Activated CD4-positive, alpha-beta memory T cell treated with anti-CD3 and anti-CD28 coated beads, Interleukin-2, amount 10 ng/mL, durations not matched to agents 7 days and 5 days (primary cell): ENCODE measurements at regions not wholly inside any gene's neighbourhood (a gene's known extent, or its start where the extent isn't known, plus 50 kb on each side); places are given as distances from the start of the nearest gene placed in this dataset.
"Not testable (repeated sequence)": the region's sequence is repeated elsewhere in the genome, so short reads cannot be mapped to it uniquely, and the experiment has no call there.

Source experiments
- CTCF ChIA-PET: fragments of 350-600 bp; sonication (Branson Sonifier 250); formaldehyde crosslinking; loops from one replicate; lab custom pipeline; 2021; ENCODE audit warnings: antibody characterized with exemption, inconsistent platforms; lab: Charles Lee
- POLR2A ChIA-PET: fragments of 350-600 bp; sonication (Branson Sonifier 250); formaldehyde crosslinking; loops from one replicate; lab custom pipeline; 2021; ENCODE audit warnings: antibody characterized with exemption; lab: Charles Lee
- DNase-seq: peaks from one replicate; pipeline ENCODE4 v3.0.0-alpha.2; 2020
- H3K27ac Mint-ChIP-seq: one replicate; pipeline ENCODE4 v1.8.0; 2021; ENCODE audit warnings: mild to moderate bottlenecking, mixed read lengths
- H3K27me3 Mint-ChIP-seq: one replicate; pipeline ENCODE4 v1.8.0; 2021; ENCODE audit warnings: mixed read lengths
- H3K36me3 Mint-ChIP-seq: one replicate; pipeline ENCODE4 v1.8.0; 2021; ENCODE audit warnings: low read depth, mixed read lengths
- H3K4me1 Mint-ChIP-seq: one replicate; pipeline ENCODE4 v1.8.0; 2021; ENCODE audit warnings: mixed read lengths
- H3K4me3 Mint-ChIP-seq: one replicate; pipeline ENCODE4 v1.8.0; 2021; ENCODE audit warnings: mild to moderate bottlenecking, mixed read lengths
- H3K9me3 Mint-ChIP-seq: one replicate; pipeline ENCODE4 v1.8.0; 2021; ENCODE audit warnings: mixed read lengths

DNA sequence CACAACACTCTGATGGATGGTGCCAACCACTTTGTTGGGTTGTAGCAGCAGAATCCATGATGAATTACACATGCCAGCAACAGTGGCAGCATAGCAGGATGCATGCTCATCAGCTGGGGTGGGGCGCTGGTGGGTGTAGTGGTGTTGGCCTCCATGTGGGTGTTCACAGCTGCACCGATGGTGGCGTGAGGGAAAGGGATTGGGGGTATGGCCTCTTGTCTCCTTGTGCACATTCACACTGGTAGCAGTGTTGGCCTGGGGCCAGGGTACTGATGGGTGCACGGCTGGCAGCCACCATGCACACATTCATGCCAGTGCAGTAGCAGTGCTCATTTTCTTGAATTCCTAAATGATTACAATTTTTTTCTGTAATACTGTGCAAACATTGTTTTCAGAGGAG, 2748.8 kb upstream of the PCDH20 start:
- no peaks in the 10 kb centered on the region for H3K4me1 Mint-ChIP-seq
- no peak overlapping the region for H3K4me3 Mint-ChIP-seq
- H3K36me3 Mint-ChIP-seq, result no peaks in the 10 kb centered on the region
- no peaks in the 10 kb centered on the region for H3K27me3 Mint-ChIP-seq
- DNase-seq, result no peak
- ChIA-PET CTCF (no interaction called here), POLR2A (no interaction called here)
- H3K27ac Mint-ChIP-seq, result no peak overlapping the region
- H3K9me3 Mint-ChIP-seq, result peaks cover 3% of the 10 kb centered on the region

DNA sequence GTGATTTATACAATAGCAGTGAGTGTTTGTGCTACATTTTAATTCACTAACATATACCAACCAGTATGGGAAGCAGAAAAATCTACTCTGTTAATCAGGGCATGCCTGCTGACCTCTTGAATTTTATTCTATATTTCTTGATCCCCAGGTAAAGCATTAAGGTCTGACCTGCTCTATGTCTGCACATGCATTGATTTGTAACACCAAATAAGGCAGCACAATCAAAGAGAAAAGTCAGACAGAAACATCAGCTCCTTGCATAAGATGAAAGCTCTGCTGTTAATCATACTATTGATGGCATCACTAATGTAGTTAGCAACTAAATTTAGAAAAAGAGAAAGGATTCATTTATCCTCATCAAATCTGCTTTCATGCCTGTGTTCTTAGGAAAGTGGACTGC, 2744.8 kb upstream of the PCDH20 start:
- Mint-ChIP-seq H3K4me3 (no peak overlapping the region), H3K9me3 (peaks cover 5% of the 10 kb centered on the region), H3K27ac (no peak overlapping the region), H3K4me1 (no peaks in the 10 kb centered on the region), H3K36me3 (no peaks in the 10 kb centered on the region), H3K27me3 (no peaks in the 10 kb centered on the region)
- ChIA-PET POLR2A (no interaction called here), CTCF (no interaction called here)
- DNase-seq, result no peak

DNA sequence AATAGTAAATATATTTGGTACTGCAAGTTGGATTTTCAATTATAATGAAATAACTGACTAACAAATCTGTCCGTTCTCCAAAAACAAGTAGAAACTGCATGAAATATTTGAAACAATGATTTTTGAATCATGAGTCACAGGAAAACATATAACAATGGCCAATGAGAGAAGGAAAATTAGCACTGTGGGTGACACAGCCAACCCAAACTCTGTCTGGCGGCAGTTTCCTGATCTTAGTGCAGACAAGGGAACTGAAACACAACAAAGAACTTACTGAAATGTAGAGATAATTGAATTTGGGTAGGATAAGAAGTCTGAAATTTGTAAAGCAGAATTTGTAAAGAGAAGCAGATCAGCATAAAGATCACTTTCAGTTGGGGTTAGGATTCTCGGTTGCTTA, 2743.3 kb upstream of the PCDH20 start:
- H3K36me3 Mint-ChIP-seq, result no peaks in the 10 kb centered on the region
- H3K27ac Mint-ChIP-seq, result no peak overlapping the region

DNA sequence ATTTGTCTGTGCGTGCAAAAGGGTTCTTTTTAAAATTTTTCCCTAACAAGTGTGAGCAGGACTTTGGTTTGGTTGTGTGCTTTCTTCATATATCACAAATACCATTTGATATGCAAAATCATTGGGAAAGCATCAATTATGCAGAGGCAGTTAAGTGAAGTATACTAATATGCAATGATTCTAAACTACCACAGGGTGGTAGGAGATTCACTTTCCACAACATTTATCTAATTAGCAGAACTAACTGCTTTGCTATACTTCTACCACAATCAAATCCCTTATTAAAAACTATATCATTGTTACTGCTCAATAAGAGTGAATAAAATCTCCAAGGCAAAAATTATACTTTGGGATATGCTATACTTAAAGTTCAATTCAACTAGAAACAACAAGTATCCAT, 2738.9 kb upstream of the PCDH20 start:
- POLR2A ChIA-PET, result no interaction called here
- CTCF ChIA-PET, result no interaction called here
- Mint-ChIP-seq H3K27ac (no peak overlapping the region), H3K36me3 (no peaks in the 10 kb centered on the region), H3K27me3 (no peaks in the 10 kb centered on the region), H3K4me3 (no peak overlapping the region), H3K4me1 (no peaks in the 10 kb centered on the region), H3K9me3 (peaks cover 8% of the 10 kb centered on the region)
- DNase-seq, result no peak

More for the DNA sequence above, 2743.3 kb upstream of the PCDH20 start:
- H3K9me3 Mint-ChIP-seq, result peaks cover 5% of the 10 kb centered on the region
- no peaks in the 10 kb centered on the region for H3K4me1 Mint-ChIP-seq
- no peak for DNase-seq
- no peak overlapping the region for H3K4me3 Mint-ChIP-seq
- H3K27me3 Mint-ChIP-seq, result no peaks in the 10 kb centered on the region
- CTCF ChIA-PET, result no interaction called here
- POLR2A ChIA-PET, result no interaction called here

DNA sequence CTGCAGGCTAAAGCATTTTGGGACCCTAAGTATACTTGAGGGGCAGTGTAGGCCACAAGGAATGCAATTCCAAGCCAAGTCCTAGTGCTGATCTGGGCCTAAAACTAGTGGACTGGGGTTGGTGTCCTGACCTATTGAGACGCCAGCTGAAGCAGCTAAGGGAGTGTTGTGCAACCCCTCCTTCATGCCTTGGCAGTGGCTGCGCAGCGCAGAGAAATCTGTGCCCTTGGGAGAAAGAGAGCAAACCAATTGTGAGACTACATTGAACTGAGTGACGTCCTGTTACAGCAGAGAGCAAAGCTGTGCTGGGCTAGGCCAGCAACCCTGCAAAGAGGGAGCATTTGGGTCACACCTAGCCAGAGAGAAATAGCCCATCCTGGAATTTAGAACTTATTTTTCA, 2715.0 kb upstream of the PCDH20 start:
- Mint-ChIP-seq H3K27me3 (no peaks in the 10 kb centered on the region), H3K4me1 (no peaks in the 10 kb centered on the region), H3K27ac (no peak overlapping the region), H3K36me3 (no peaks in the 10 kb centered on the region), H3K9me3 (peaks cover 6% of the 10 kb centered on the region), H3K4me3 (no peak overlapping the region)
- CTCF ChIA-PET, result no interaction called here
- no peak for DNase-seq
- POLR2A ChIA-PET, result no interaction called here

DNA sequence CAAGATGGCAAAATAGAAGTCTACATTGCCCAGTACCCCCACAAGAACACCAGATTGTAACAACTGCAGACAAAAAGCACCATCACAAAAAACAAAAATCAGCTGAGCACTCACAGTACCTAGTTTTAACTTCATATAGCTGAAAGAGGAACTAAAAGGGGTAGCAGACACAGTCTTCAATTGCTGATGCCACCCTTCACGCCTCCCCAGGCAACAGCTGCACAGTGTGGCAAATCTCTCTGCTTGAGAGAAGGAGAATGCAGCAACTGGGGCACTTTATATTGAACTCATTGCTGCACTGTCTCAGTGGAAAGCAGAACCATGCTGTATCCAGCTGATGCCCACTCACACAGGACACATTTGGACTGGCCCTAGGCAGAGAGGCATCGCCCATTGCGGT, 2714.5 kb upstream of the PCDH20 start:
- no peak for DNase-seq
- ChIA-PET CTCF (no interaction called here), POLR2A (no interaction called here)
- Mint-ChIP-seq H3K4me1 (no peaks in the 10 kb centered on the region), H3K27ac (no peak overlapping the region), H3K27me3 (no peaks in the 10 kb centered on the region), H3K36me3 (no peaks in the 10 kb centered on the region), H3K4me3 (no peak overlapping the region), H3K9me3 (peaks cover 6% of the 10 kb centered on the region)

DNA sequence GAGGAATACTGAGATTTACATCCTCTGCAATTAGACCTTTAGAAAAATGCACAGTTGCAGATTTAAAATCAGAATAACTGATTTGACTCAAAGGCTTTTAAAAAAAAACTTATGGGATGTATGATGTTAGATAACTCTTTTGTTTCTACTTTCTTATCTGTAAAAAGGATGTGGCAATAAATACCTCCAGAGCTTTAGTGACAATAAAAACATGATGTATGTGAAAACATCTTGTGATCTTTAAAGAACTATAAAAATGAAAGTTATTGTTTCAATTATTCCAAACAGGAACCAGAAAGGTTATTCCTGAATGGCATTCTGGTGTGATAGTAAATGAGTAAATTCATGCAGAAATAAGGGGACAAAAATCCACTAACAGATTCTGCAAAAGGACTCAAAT, 2712.2 kb upstream of the PCDH20 start:
- DNase-seq, result no peak
- H3K27ac Mint-ChIP-seq, result no peak overlapping the region
- H3K9me3 Mint-ChIP-seq, result no peaks in the 10 kb centered on the region
- no peaks in the 10 kb centered on the region for H3K36me3 Mint-ChIP-seq
- POLR2A ChIA-PET, result no interaction called here
- no peak overlapping the region for H3K4me3 Mint-ChIP-seq
- H3K4me1 Mint-ChIP-seq, result no peaks in the 10 kb centered on the region
- no peaks in the 10 kb centered on the region for H3K27me3 Mint-ChIP-seq
- CTCF ChIA-PET, result no interaction called here

DNA sequence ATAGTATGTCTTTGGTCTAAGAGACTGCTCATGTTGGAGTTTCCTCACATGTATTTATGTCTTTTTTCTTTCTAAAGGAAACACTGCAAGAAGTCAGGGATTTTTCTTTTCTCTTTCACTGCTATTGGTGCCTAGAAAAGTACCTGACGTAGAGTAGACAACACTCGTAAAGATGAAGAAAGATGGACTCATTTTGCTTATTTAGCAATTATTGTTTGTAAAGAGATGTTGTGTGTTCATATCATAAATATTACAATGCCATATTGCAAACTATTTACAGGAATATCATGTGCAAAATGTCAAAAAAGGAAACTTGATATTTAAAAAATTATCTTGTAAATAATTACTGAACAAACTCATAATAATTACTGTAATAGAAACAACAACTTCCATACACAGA, 2711.5 kb upstream of the PCDH20 start:
- no peaks in the 10 kb centered on the region for H3K27me3 Mint-ChIP-seq
- H3K27ac Mint-ChIP-seq, result no peak overlapping the region
- no peaks in the 10 kb centered on the region for H3K36me3 Mint-ChIP-seq
- no peak for DNase-seq
- no peaks in the 10 kb centered on the region for H3K4me1 Mint-ChIP-seq
- ChIA-PET POLR2A (no interaction called here), CTCF (no interaction called here)
- no peak overlapping the region for H3K4me3 Mint-ChIP-seq
- H3K9me3 Mint-ChIP-seq, result no peaks in the 10 kb centered on the region

DNA sequence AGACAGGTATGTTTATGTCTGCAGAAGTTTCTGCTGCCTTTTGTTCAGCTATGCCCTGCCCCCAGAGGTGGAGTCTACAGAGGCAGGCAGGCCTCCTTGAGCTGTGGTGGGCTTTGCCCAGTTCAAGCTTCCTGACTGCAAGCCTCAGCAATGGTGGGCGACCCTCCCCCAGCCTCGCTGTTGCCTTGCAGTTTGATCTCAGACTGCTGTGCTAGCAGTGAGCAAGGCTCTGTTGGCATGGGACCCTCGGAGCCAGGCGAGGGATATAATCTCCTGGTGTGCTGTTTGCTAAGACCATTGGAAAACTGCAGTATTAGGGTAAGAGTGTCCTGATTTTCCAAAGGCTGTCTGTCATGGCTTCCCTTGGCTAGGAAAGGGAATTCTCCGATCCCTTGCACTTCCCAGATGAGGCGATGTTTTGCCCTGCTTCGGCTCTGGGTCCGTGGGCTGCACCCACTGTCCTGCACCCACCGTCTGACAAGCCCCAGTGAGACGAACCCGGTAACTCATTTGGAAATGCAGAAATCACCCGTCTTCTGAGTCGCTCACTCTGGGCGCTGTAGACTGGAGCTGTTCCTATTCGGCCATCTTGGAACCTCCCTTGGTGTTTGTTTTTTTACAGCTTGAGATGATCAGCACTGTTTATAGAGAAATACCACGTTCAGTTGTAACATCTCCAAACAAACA, 2705.5 kb upstream of the PCDH20 start:
- H3K4me1 Mint-ChIP-seq, H3K27ac Mint-ChIP-seq, H3K9me3 Mint-ChIP-seq, CTCF ChIA-PET, H3K27me3 Mint-ChIP-seq, POLR2A ChIA-PET, H3K4me3 Mint-ChIP-seq, DNase-seq, H3K36me3 Mint-ChIP-seq: not testable (repeated sequence)

DNA sequence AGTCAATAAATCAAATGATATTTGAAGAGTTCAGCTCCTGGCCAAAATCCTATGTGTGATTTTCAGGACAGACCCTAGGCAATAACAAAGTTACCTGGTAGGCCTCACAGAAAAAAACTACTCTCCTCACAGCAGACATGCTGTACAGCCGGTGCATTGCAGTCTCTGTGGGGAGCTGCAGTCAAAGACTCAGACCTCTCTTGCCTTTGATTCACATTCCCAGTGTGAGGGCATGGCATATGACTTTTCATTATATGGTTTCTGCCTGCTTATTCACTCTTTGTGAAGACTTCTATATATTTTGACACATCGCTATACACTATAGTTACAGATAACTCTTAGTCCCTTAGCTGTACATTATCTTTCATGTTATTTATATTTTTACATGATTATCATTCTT, 2684.3 kb upstream of the PCDH20 start:
- Mint-ChIP-seq H3K9me3 (peaks cover 2% of the 10 kb centered on the region), H3K36me3 (no peaks in the 10 kb centered on the region), H3K4me1 (no peaks in the 10 kb centered on the region), H3K4me3 (no peak overlapping the region), H3K27me3 (no peaks in the 10 kb centered on the region), H3K27ac (no peak overlapping the region)
- DNase-seq, result no peak
- POLR2A ChIA-PET, result no interaction called here
- CTCF ChIA-PET, result no interaction called here

DNA sequence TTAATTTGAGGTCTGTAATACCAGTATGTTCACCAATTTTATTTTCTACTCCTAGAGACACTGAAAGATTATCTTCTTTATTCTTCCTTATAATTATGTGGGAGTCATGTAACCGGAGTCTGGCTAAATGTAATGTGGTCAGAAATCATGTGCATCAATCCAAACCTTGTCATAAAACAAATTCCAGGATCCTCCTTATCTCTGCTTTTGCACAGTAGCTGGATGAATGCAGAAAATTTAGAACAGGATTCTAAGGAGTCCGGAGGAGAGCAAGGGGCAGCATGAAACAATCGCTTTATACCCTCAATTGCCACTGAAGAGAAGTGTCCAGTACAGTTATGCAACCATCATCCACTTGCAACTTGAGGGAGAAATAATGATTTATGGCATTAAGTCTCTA, 2674.7 kb upstream of the PCDH20 start:
- DNase-seq, result no peak
- ChIA-PET POLR2A (no interaction called here), CTCF (no interaction called here)
- Mint-ChIP-seq H3K36me3 (no peaks in the 10 kb centered on the region), H3K27me3 (no peaks in the 10 kb centered on the region), H3K9me3 (peaks cover 6% of the 10 kb centered on the region), H3K4me1 (no peaks in the 10 kb centered on the region), H3K27ac (no peak overlapping the region), H3K4me3 (no peak overlapping the region)

DNA sequence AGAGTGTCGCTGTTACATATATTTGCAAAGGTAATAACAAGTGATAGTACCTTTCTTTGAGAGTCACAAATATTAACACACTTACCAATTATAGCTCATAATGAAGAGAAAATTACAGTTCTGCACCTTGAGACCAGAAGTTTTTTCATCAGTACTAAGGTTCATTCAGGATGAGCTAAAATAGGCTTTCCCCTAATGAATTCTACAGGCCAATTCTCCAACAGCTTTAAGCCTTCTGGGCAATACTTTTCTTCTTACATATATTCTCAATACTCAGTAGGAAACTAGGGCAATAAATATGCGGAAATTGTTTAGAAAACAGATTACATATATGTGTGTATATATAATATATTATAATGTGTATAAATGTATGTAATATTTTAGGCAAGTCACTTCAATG, 2672.8 kb upstream of the PCDH20 start:
- H3K27me3 Mint-ChIP-seq, result no peaks in the 10 kb centered on the region
- POLR2A ChIA-PET, result no interaction called here
- H3K27ac Mint-ChIP-seq, result no peak overlapping the region
- DNase-seq, result no peak
- no peaks in the 10 kb centered on the region for H3K4me1 Mint-ChIP-seq
- peaks cover 1% of the 10 kb centered on the region for H3K9me3 Mint-ChIP-seq
- no peak overlapping the region for H3K4me3 Mint-ChIP-seq
- CTCF ChIA-PET, result no interaction called here
- no peaks in the 10 kb centered on the region for H3K36me3 Mint-ChIP-seq

DNA sequence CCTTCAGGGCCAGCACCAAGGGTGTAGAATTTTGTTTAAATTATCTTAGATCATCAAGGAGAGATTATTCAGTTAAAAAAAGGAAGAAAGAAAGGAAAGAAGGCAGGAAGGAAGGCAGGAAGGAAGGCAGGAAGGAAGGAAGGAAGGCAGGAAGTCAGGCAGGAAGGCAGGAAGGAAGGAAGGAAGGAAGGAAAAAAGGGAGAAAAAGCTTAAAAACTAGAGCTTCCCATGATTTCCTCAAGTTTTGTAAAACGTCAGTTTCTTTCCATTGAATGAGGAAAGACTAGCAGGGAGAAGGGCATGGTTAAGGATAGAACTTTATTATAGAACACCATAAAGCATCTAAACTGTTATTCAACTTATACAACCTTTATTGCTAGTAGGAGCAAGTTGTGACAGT, 2672.0 kb upstream of the PCDH20 start:
- ChIA-PET POLR2A (no interaction called here), CTCF (no interaction called here)
- Mint-ChIP-seq H3K27me3 (no peaks in the 10 kb centered on the region), H3K27ac (no peak overlapping the region), H3K9me3 (peaks cover 4% of the 10 kb centered on the region), H3K4me3 (no peak overlapping the region), H3K36me3 (no peaks in the 10 kb centered on the region), H3K4me1 (no peaks in the 10 kb centered on the region)
- DNase-seq, result no peak

DNA sequence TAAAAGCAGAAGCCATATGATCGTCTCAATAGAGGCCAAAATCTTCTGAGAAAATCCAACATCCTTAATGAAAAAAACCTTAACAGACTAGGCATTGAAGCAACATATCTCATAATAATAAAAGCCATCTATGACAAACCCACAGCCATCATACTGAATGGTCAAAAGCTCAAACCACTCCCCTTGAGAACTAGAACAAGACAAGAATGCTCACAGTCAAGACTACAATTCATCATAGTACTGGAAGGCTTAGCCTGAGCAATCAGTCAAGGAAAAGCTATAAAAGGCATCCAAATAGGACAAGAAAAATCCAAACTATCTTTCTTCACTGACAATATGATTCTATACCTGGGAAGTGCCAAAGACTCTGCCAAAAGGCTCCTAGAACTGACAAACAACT, 2668.2 kb upstream of the PCDH20 start:
- POLR2A ChIA-PET, result no interaction called here
- Mint-ChIP-seq H3K36me3 (no peaks in the 10 kb centered on the region), H3K27ac (no peak overlapping the region), H3K9me3 (peaks cover 13% of the 10 kb centered on the region), H3K27me3 (no peaks in the 10 kb centered on the region), H3K4me3 (no peak overlapping the region), H3K4me1 (no peaks in the 10 kb centered on the region)
- CTCF ChIA-PET, result no interaction called here
- no peak for DNase-seq
